Right lobe of liver (tissue), 4 donors: ENCODE measurements at regions not wholly inside any gene's neighbourhood (a gene's known extent, or its start where the extent isn't known, plus 50 kb on each side); places are given as distances from the start of the nearest gene placed in this dataset.

Source experiments
- POLR2A ChIP-seq: fragments of 450-650 bp; IDR thresholded peaks from one replicate; pipeline ENCODE4 v1.6.1; 2017; ENCODE audit warnings: antibody characterized with exemption, mild to moderate bottlenecking
- TF ChIP-seq, protein P1 (sequence below), 4 donors: fragments of 200-600 bp in 3 of 4; fragments of 450-650 bp in 1 of 4; IDR thresholded peaks; one replicate each; pipeline versions ENCODE4 v1.5.1 to v1.8.0; 2016 to 2022; ENCODE audit warnings: antibody characterized with exemption in 4 of 4, mild to moderate bottlenecking in 2 of 4
- donor health status: DM: no; HTN: no; CAD: no.
- donor health status: DM: no; HTN: no; CAD: no.
- donor health status: DM: no; HTN: yes; CAD: no.

DNA sequence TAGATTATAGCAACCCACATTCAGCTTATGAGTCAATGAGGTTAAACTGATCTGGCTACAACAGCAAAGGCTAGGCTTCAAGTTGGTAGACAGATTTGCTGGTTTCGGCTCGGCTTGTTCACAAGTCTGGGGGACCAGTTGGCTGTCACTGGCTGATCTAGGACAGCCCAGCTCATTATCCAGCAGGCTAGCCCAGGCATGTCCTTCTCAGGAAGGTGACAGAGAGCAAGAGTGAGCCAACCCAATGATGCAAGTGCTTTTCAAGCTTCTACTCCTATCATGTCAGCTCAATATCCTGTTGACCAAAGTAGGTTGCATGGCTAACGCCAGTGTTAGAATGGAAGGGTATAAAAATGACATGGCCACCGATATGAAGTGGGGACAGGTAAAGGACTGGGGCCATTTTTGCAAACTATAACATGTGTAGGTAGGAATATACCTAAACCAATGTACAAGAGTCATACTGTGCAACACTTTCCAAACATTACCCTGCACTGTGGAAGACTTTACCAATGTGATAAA, 220.9 kb upstream of the SOX21 start:
- TF ChIP-seq, protein P1, sequence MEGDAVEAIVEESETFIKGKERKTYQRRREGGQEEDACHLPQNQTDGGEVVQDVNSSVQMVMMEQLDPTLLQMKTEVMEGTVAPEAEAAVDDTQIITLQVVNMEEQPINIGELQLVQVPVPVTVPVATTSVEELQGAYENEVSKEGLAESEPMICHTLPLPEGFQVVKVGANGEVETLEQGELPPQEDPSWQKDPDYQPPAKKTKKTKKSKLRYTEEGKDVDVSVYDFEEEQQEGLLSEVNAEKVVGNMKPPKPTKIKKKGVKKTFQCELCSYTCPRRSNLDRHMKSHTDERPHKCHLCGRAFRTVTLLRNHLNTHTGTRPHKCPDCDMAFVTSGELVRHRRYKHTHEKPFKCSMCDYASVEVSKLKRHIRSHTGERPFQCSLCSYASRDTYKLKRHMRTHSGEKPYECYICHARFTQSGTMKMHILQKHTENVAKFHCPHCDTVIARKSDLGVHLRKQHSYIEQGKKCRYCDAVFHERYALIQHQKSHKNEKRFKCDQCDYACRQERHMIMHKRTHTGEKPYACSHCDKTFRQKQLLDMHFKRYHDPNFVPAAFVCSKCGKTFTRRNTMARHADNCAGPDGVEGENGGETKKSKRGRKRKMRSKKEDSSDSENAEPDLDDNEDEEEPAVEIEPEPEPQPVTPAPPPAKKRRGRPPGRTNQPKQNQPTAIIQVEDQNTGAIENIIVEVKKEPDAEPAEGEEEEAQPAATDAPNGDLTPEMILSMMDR (IDR thresholded peaks at IDR 0.05): no peak
- no peak for TF ChIP-seq POLR2A
